K562 (cell line): ENCODE measurements at regions not wholly inside any gene's neighbourhood (a gene's known extent, or its start where the extent isn't known, plus 50 kb on each side); places are given as distances from the start of the nearest gene placed in this dataset.

ENCODE experiments used
- DEAF1 ChIP-seq: fragments of 450-650 bp; formaldehyde crosslinking; IDR thresholded peaks from 2 replicates; pipeline ENCODE4 v1.4.0; 2020; ENCODE audit warnings: mild to moderate bottlenecking, moderate library complexity
- E2F5 ChIP-seq: sonication (generic); formaldehyde crosslinking; IDR thresholded peaks from 2 replicates; pipeline ENCODE4 v1.8.0; 2022; ENCODE audit warnings: mild to moderate bottlenecking, missing genetic modification reagents
- ESRRA ChIP-seq: fragments of 450-650 bp; IDR thresholded peaks from 2 replicates; pipeline ENCODE4 v1.6.1; 2014; ENCODE audit warnings: low read depth, mild to moderate bottlenecking, moderate library complexity, borderline replicate concordance
- ETS1 ChIP-seq: conservative IDR thresholded peaks from 2 replicates; pipeline ENCODE4 v1.6.1; 2011; ENCODE audit warnings: low read depth, mild to moderate bottlenecking, low read length; ENCODE audit not compliant: control insufficient read depth
- FOXA1 ChIP-seq: fragments of 450-650 bp; IDR thresholded peaks from 2 replicates; pipeline ENCODE4 v1.6.1; 2016; ENCODE audit warnings: mild to moderate bottlenecking, borderline replicate concordance
- FOXK2 ChIP-seq, 2 experiments: fragments of 450-650 bp; IDR thresholded peaks in 1 of 2; conservative IDR thresholded peaks in 1 of 2; 2 replicates each; pipeline ENCODE4 v1.6.1; 2016; ENCODE audit warnings: low read depth in 2 of 2, mild to moderate bottlenecking in 1 of 2
- GABPB1 ChIP-seq: sonication (generic); formaldehyde crosslinking; IDR thresholded peaks from 2 replicates; pipeline ENCODE4 v1.8.0; 2022; ENCODE audit warnings: mild to moderate bottlenecking, missing genetic modification reagents
- HES1 ChIP-seq: fragments of 450-650 bp; IDR thresholded peaks from 2 replicates; pipeline ENCODE4 v1.6.1; 2016; ENCODE audit warnings: low read depth, mild to moderate bottlenecking, moderate library complexity
- NFYB ChIP-seq: IDR thresholded peaks from 2 replicates; pipeline ENCODE4 v1.6.1; 2011; ENCODE audit warnings: mild to moderate bottlenecking, moderate library complexity; ENCODE audit not compliant: insufficient read length; ENCODE audit errors: extremely low read depth
- PBX2 ChIP-seq, 2 experiments: IDR thresholded peaks in 1 of 2; conservative IDR thresholded peaks in 1 of 2; 2 replicates each; pipeline ENCODE4 v1.6.1; 2016; ENCODE audit warnings: low read depth in 2 of 2, mild to moderate bottlenecking in 1 of 2, missing compliant biosample characterization in 1 of 2, missing genetic modification characterization in 1 of 2, moderate library complexity in 1 of 2
- PHTF2 ChIP-seq: fragments of 250-450 bp; sonication (Bioruptor Pico); IDR thresholded peaks from 2 replicates; pipeline ENCODE4 v1.5.0; 2021; ENCODE audit warnings: mild to moderate bottlenecking
- PML ChIP-seq: IDR thresholded peaks from 2 replicates; pipeline ENCODE4 v1.6.1; 2012; ENCODE audit warnings: low read length, inconsistent platforms
- SMARCB1 ChIP-seq: IDR thresholded peaks from 2 replicates; pipeline ENCODE4 v1.6.1; 2011; ENCODE audit warnings: improper control_type of control experiment, low read depth; ENCODE audit not compliant: insufficient read length
- SMARCC2 ChIP-seq: fragments of 450-650 bp; IDR thresholded peaks from 2 replicates; pipeline ENCODE4 v1.6.1; 2017; ENCODE audit warnings: antibody characterized with exemption, moderate library complexity, mild to moderate bottlenecking, low read depth
- TCF7 ChIP-seq: sonication (generic); IDR thresholded peaks from 2 replicates; pipeline ENCODE4 v1.6.1; 2016; ENCODE audit warnings: antibody characterized with exemption, borderline replicate concordance
- ZBTB9 ChIP-seq: fragments of 450-650 bp; formaldehyde crosslinking; IDR thresholded peaks from 2 replicates; pipeline ENCODE4 v1.4.0; 2020; ENCODE audit warnings: mild to moderate bottlenecking, moderate library complexity
- ZFP36 ChIP-seq: fragments of 150-350 bp; IDR thresholded peaks from 2 replicates; pipeline ENCODE4 v1.6.1; 2018; ENCODE audit warnings: low read length, low read depth; ENCODE audit not compliant: partially characterized antibody
- ZNF586 ChIP-seq: fragments of 450-650 bp; formaldehyde crosslinking; conservative IDR thresholded peaks from 2 replicates; pipeline ENCODE4 v1.4.0; 2020; ENCODE audit warnings: mild to moderate bottlenecking, moderate library complexity
- ZNF77 ChIP-seq: fragments of 250-450 bp; sonication (Bioruptor Pico); IDR thresholded peaks from 2 replicates; pipeline ENCODE4 v1.5.0; 2020

- TF ChIP-seq ZBTB9 (CRISPR knock-in tag): no peak
- no peak for TF ChIP-seq ETS1
- TF ChIP-seq FOXK2 (conservative IDR thresholded peaks at IDR 0.05 in 1 of 2, IDR thresholded peaks at IDR 0.05 in 1 of 2; ENCODE audit: low read depth in 2 of 2): peak; percentile 29 to 62; a peak in 2 of 4 replicates
- no peak for TF ChIP-seq TCF7
- no peak for TF ChIP-seq E2F5 (CRISPR knock-in tag)
- TF ChIP-seq ZNF77 (CRISPR knock-in tag): no peak
- no peak for TF ChIP-seq SMARCB1
- TF ChIP-seq HES1: 0 out of 2 replicates have a peak, but pooled peaks have one; percentile 39
- no peak for TF ChIP-seq ZFP36
- no peak for TF ChIP-seq ESRRA
- peak; percentile 98 for TF ChIP-seq FOXA1
- TF ChIP-seq PHTF2 (CRISPR knock-in tag): no peak
- peak; percentile 88; the same call in 1 of the 2 replicates for TF ChIP-seq SMARCC2
- TF ChIP-seq NFYB: no peak
- no peak for TF ChIP-seq ZNF586
- TF ChIP-seq PML: peak; percentile 47; the same call in 1 of the 2 replicates
- no peak for TF ChIP-seq DEAF1 (CRISPR knock-in tag)
- TF ChIP-seq PBX2 (CRISPR knock-in tag; IDR thresholded peaks at IDR 0.05; ENCODE audit: low read depth): no peak
- TF ChIP-seq PBX2 (tag; conservative IDR thresholded peaks at IDR 0.05; ENCODE audit: low read depth): 0 out of 2 replicates have a peak, but pooled peaks have one; percentile 14
- no peak for TF ChIP-seq GABPB1 (CRISPR knock-in tag)
Measured at GRCh38 chr6:132964101-132964867, 149.9 kb downstream of the RPS12 start (continued).
